Esophagus (tissue), 2 donors: ENCODE measurements at regions not wholly inside any gene's neighbourhood (a gene's known extent, or its start where the extent isn't known, plus 50 kb on each side); places are given as distances from the start of the nearest gene placed in this dataset.
"Not testable (repeated sequence)": the region's sequence is repeated elsewhere in the genome, so short reads cannot be mapped to it uniquely, and the experiment has no call there.

Source experiments
- H3K27ac ChIP-seq, 2 donors: one replicate each; pipeline ENCODE4 v1.5.1; 2013; ENCODE audit warnings: low read depth in 2 of 2, mild to moderate bottlenecking in 2 of 2, inconsistent platforms in 1 of 2, low read length in 1 of 2, moderate library complexity in 1 of 2
- H3K27me3 ChIP-seq, 2 donors: one replicate each; pipeline ENCODE4 v1.6.1; 2013; ENCODE audit warnings: low read length in 2 of 2, control low read depth in 1 of 2, mild to moderate bottlenecking in 1 of 2; ENCODE audit not compliant: insufficient read depth in 2 of 2, control insufficient read depth in 1 of 2
- H3K36me3 ChIP-seq, 2 donors: one replicate each; pipeline ENCODE4 v1.6.1; 2013; ENCODE audit warnings: low read length in 1 of 2; ENCODE audit not compliant: control insufficient read depth in 2 of 2, insufficient read depth in 2 of 2
- H3K4me1 ChIP-seq, 2 donors: one replicate each; pipeline ENCODE4 v1.6.1; 2013; ENCODE audit warnings: low read length in 1 of 2; ENCODE audit not compliant: control insufficient read depth in 2 of 2, insufficient read depth in 2 of 2
- H3K4me3 ChIP-seq, 2 donors: one replicate each; pipeline ENCODE4 v1.5.1; 2013; ENCODE audit warnings: low read length in 2 of 2, mild to moderate bottlenecking in 2 of 2, low read depth in 1 of 2, moderate library complexity in 1 of 2
- H3K9me3 ChIP-seq, 2 donors: one replicate each; pipeline ENCODE4 v1.6.1; 2013; ENCODE audit warnings: mild to moderate bottlenecking in 2 of 2, low read depth in 1 of 2, low read length in 1 of 2, moderate library complexity in 1 of 2; ENCODE audit not compliant: control insufficient read depth in 2 of 2, insufficient read depth in 1 of 2
- WGBS, 2 donors: extraction: QIAGEN DNeasy Blood & Tissue Kit; methylation state at CpG; one replicate each; pipeline ENCODE4 v1.1.7; 2013; 5-methylcytosine and 5-hydroxymethylcytosine counted together
- donor health status: healthy with polysubstance abuse.
- donor health status: Bipolar disorder and iron deficiency.

DNA sequence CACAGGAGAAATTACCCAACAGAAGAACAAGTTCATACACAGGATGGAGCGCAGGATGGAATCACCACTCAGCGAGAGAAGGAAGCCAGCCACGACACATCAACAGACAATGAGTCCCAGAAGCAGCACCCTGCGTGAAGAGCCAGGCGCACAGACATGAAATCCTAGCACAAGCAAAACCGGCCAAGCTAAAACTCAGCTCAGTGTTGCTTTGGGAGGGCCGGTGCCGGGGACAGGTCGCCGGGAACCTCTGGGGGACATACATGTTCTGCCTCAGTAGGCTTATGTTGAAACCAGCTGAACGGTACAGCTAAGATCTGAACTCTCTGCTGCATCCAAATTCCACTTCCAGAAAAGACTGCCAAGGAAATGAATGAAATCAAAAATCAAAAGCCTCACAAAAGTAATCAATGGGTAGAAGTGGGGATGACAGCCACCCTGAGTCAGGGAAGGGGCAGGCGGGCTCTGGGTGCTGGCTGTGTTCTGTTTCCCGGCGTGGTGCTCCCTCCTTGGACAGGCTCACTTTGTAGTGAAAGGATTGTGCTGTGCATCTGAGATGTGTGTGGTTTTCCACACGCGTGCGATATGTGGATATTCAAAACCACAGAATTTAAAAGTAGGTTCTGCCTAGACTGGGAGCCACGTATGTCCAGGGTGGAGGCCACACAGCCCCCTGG lies 114.7 kb downstream of the PDGFA start:
- 84 to 85% methylated on average over 18 of the region's 18 CpGs for WGBS, 2 donors
- H3K4me3 ChIP-seq = no peak overlapping the region

DNA sequence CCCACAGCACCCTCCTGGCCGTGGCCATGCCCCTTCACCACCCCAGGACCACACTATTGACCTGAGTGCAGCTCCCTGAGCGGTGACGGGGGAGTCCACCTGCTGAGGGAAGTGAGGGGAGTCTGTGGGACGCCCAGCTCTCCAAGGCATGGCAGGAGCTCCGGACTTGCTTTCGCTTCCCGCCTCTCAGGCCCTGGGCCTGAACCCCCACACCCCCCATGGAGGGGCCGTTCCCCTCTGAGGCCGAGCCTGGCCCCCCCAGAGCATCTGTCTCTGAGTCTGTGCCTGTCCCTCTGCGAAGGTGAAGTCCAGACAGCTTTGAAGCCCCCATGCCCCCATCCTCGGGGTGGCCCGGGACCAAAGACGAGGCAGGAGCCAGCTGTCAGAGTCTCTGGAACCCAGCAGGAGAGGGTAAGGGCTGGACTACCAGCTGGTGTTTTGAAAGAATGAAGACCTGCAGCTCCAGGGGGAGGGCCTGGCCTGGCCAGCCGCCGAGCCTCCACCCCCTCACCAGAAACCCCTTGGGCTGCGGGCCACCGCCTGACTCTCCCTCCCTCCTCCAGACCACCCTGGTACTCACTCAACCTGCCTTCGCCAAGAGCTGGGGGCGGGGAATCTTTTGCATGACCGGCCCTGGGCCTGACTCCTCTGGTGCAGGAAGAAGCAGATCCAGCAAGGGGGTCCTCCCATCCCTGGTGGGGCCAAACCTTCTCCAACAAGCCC lies 114.0 kb downstream of the PDGFA start:
- H3K27ac ChIP-seq = no peak overlapping the region
- WGBS, 2 donors = 67 to 73% methylated on average over 20 of the region's 20 CpGs
- H3K4me3 ChIP-seq = no peak overlapping the region
- no peaks in the 10 kb centered on the region for H3K27me3 ChIP-seq
- no peaks in the 10 kb centered on the region for H3K9me3 ChIP-seq
- no peaks in the 10 kb centered on the region for H3K36me3 ChIP-seq
- H3K4me1 ChIP-seq = no peaks in the 10 kb centered on the region

More for the DNA sequence above, 114.7 kb downstream of the PDGFA start:
- Histone ChIP-seq H3K36me3 (no peaks in the 10 kb centered on the region), H3K9me3 (no peaks in the 10 kb centered on the region), H3K27ac (no peak overlapping the region), H3K4me1 (no peaks in the 10 kb centered on the region), H3K27me3 (no peaks in the 10 kb centered on the region)

DNA sequence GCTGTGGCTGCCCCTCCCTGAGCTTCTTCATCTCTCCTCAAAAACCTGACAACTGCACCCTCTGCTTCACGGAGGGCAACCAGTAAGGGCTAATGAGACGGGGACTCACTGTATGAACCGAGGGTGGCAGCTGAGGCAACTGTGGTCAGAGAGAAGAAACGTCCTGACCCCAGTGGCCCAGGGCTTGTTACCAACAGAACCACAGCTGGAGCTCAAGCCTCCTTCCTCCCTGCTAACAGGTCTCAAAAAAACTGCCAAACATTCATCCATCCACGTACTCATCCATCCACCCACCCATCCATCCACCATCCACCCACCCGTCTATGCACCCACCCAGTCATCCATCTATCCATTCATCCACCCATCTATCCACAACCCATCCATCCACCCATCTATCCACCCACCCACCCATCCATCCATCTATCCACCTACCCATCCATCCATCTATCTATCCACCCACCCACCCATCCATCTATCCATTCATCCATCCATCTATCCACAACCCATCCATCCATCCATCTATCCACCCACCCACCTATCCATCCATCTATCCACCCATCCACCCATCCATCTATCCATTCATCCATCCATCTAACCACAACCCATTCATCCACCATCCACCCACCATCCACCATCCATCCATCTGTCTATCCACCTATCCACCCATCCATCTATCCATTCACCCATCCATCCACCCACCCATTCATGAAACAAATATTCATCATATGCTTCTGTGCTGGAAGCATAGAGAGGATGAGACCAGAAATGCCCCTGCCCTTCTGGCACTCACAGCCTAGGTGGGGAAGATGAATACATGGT lies 111.7 kb downstream of the PDGFA start:
- H3K36me3 ChIP-seq = no peaks in the 10 kb centered on the region
- H3K9me3 ChIP-seq = no peaks in the 10 kb centered on the region
- no peak overlapping the region for H3K4me3 ChIP-seq
- no peak overlapping the region for H3K27ac ChIP-seq
- H3K4me1 ChIP-seq = no peaks in the 10 kb centered on the region
- no peaks in the 10 kb centered on the region for H3K27me3 ChIP-seq
- 72 to 83% methylated on average over 6 of the region's 6 CpGs for WGBS, 2 donors

- Histone ChIP-seq H3K27ac (no peak overlapping the region), H3K4me1 (no peaks in the 10 kb centered on the region), H3K4me3 (no peak overlapping the region), H3K9me3 (no peaks in the 10 kb centered on the region), H3K27me3 (no peaks in the 10 kb centered on the region), H3K36me3 (no peaks in the 10 kb centered on the region)
- 84 to 87% methylated on average over 17 to 21 of the region's 21 CpGs for WGBS, 2 donors
Measured at GRCh38 chr7:408751-409311, 110.8 kb downstream of the PDGFA start.

GRCh38 chr7:409339-410281 lies 110.0 kb downstream of the PDGFA start:
- WGBS, 2 donors = 51 to 63% methylated on average over 31 to 34 of the region's 34 CpGs
- Histone ChIP-seq H3K4me3 (no peak overlapping the region), H3K4me1 (no peaks in the 10 kb centered on the region), H3K36me3 (no peaks in the 10 kb centered on the region), H3K9me3 (no peaks in the 10 kb centered on the region), H3K27me3 (no peaks in the 10 kb centered on the region), H3K27ac (no peak overlapping the region)

GRCh38 chr7:410395-410910 lies 109.2 kb downstream of the PDGFA start:
- H3K4me1 ChIP-seq = no peaks in the 10 kb centered on the region
- no peaks in the 10 kb centered on the region for H3K36me3 ChIP-seq
- H3K4me3 ChIP-seq = no peak overlapping the region
- 75 to 88% methylated on average over 20 of the region's 20 CpGs for WGBS, 2 donors
- no peaks in the 10 kb centered on the region for H3K9me3 ChIP-seq
- H3K27me3 ChIP-seq = no peaks in the 10 kb centered on the region
- H3K27ac ChIP-seq = no peak overlapping the region

- not testable (repeated sequence) for H3K27me3 ChIP-seq, H3K36me3 ChIP-seq, H3K27ac ChIP-seq, H3K4me3 ChIP-seq, H3K9me3 ChIP-seq, H3K4me1 ChIP-seq
- 93 to 94% methylated on average over 14 to 24 of the region's 24 CpGs for WGBS, 2 donors
Measured at GRCh38 chr7:411116-411515, 108.5 kb downstream of the PDGFA start.

DNA sequence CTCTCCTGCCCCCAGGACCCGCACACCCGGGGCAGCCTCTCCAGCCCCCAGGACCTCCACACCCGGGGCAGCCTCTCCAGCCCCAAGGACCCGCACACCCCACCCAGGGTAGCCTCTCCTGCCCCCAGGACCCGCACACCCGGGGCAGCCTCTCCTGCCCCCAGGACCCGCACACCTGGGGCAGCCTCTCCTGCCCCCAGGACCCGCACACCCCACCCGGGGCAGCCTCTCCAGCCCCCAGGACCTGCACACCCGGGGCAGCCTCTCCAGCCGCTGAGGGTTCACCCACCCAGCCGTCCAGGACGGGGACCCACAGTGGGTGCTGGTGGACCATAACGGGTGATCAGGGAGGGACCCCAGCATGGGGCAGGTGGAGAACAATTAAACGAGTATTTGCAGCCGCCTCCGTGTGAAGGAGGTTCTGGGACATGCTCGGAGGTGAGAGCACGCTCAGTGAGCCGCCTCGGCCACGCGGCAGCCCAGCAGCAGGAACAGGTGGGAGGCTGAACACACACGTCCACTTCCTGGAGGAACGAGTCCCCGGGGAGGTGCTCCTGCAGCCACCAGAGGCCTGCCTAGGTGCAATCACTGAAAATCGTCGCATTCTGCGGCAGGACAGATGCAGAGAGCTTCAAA lies 107.9 kb downstream of the PDGFA start:
- Histone ChIP-seq H3K36me3 (no peaks in the 10 kb centered on the region), H3K27me3 (no peaks in the 10 kb centered on the region), H3K4me3 (no peak overlapping the region), H3K9me3 (no peaks in the 10 kb centered on the region), H3K27ac (no peak overlapping the region), H3K4me1 (no peaks in the 10 kb centered on the region)
- 80 to 84% methylated on average over 29 of the region's 29 CpGs for WGBS, 2 donors
